Loucy (cell line): ENCODE measurements at regions not wholly inside any gene's neighbourhood (a gene's known extent, or its start where the extent isn't known, plus 50 kb on each side); places are given as distances from the start of the nearest gene placed in this dataset.

ENCODE experiments used
- EZH2phosphoT487 ChIP-seq: fragments of 200-600 bp; IDR thresholded peaks from 2 replicates; pipeline ENCODE4 v1.6.1; 2018; ENCODE audit warnings: antibody characterized with exemption, mild to moderate bottlenecking, moderate library complexity, borderline replicate concordance
- TF ChIP-seq, protein P1 (sequence below): fragments of 200-600 bp; sonication (generic); conservative IDR thresholded peaks from 2 replicates; pipeline ENCODE4 v1.5.1; 2014; ENCODE audit warnings: mild to moderate bottlenecking, antibody characterized with exemption, low read length

DNA sequence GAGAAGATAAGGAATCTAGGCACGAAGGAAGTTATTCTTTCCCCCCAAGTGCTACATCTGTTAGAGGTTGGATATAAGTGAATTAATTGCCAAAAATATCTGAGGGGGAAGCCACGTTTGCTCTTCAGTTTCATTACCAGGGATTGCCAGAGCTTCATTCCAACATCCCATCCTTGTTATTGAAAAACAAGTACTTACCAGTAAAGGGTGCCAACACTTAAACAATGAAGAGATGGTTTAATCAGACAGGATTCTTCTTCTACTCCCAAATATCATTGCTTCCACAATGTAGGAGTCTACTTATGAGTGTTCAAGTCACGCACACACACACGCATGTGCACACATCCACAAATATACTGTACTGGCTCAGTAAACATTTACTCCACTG is 312.4 kb downstream of the RPAP3 start:
- TF ChIP-seq, protein P1, sequence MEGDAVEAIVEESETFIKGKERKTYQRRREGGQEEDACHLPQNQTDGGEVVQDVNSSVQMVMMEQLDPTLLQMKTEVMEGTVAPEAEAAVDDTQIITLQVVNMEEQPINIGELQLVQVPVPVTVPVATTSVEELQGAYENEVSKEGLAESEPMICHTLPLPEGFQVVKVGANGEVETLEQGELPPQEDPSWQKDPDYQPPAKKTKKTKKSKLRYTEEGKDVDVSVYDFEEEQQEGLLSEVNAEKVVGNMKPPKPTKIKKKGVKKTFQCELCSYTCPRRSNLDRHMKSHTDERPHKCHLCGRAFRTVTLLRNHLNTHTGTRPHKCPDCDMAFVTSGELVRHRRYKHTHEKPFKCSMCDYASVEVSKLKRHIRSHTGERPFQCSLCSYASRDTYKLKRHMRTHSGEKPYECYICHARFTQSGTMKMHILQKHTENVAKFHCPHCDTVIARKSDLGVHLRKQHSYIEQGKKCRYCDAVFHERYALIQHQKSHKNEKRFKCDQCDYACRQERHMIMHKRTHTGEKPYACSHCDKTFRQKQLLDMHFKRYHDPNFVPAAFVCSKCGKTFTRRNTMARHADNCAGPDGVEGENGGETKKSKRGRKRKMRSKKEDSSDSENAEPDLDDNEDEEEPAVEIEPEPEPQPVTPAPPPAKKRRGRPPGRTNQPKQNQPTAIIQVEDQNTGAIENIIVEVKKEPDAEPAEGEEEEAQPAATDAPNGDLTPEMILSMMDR: no peak
- TF ChIP-seq EZH2phosphoT487: no peak
